ENCODE measurements at regions not wholly inside any gene's neighbourhood (a gene's known extent, or its start where the extent isn't known, plus 50 kb on each side); places are given as distances from the start of the nearest gene placed in this dataset.

DNA sequence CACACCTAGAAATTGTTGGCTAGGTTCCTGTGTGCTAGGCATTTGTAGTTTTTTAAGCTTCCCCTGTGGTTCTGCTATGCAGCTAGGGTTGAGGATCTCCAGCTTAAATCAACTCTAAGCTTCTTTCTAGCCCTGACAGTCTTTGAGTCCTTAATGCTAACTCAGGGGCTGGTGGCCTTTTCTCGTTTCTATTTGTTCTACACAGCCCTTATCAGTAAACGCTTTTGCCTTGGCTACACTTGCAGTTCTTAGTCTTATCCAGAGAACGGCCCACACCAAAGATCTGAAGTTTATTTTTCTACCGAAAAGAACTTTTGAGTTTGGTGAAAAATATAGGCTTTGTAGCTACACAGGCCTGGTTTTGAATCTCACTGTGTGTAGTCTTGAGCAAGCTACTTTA is 212.0 kb downstream of the DHX15 start (continued):
- TF ChIP-seq, protein P1, sequence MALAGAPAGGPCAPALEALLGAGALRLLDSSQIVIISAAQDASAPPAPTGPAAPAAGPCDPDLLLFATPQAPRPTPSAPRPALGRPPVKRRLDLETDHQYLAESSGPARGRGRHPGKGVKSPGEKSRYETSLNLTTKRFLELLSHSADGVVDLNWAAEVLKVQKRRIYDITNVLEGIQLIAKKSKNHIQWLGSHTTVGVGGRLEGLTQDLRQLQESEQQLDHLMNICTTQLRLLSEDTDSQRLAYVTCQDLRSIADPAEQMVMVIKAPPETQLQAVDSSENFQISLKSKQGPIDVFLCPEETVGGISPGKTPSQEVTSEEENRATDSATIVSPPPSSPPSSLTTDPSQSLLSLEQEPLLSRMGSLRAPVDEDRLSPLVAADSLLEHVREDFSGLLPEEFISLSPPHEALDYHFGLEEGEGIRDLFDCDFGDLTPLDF (CRISPR knock-in tag; IDR thresholded peaks at IDR 0.05): no peak

DNA sequence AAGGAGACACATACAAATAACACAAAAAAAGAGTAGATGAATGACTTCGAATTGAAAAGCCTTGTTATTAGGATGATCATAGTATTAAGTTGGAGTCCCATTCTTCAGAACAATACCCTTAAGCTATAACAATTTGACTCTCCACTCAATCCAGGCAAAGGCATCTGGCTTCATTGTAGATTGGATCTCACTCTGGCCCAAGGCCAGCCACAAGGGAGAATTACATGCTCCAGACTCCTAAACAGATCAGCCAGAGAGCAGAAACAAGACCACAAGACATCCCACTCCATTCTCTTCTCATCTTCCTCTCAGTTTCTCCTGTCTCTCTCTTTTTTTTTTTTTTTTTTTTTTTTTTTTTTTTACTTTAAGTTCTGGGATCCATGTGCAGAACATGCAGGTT is 213.9 kb downstream of the DHX15 start:
- H3K4me1 Mint-ChIP-seq: no peaks in the 10 kb centered on the region
- H3K27me3 Mint-ChIP-seq (ENCODE audit: low read depth): peaks cover 90% of the 10 kb centered on the region
- ATAC-seq (no peak), DNase-seq (ENCODE audit: low spot score) (no peak)
- no peak overlapping the region for H3K27ac Mint-ChIP-seq
- ChIA-PET POLR2A (no interaction called here), CTCF (interaction anchor here (1.4 kb wide), 1 partner anchor 21 kb away, joined by 3 read pairs; no protein-coding TSS in a partner anchor)
- TF ChIP-seq NFATC4 (CRISPR knock-in tag; IDR thresholded peaks at IDR 0.05): no peak
- no peak for TF ChIP-seq ZBTB21 (CRISPR knock-in tag; IDR thresholded peaks at IDR 0.05; ENCODE audit: borderline replicate concordance)
- TF ChIP-seq, protein P2, sequence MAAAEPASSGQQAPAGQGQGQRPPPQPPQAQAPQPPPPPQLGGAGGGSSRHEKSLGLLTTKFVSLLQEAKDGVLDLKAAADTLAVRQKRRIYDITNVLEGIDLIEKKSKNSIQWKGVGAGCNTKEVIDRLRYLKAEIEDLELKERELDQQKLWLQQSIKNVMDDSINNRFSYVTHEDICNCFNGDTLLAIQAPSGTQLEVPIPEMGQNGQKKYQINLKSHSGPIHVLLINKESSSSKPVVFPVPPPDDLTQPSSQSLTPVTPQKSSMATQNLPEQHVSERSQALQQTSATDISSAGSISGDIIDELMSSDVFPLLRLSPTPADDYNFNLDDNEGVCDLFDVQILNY (CRISPR knock-in tag; IDR thresholded peaks at IDR 0.05): no peak
- TF ChIP-seq, protein P3, sequence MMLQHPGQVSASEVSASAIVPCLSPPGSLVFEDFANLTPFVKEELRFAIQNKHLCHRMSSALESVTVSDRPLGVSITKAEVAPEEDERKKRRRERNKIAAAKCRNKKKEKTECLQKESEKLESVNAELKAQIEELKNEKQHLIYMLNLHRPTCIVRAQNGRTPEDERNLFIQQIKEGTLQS (CRISPR knock-in tag; conservative IDR thresholded peaks at IDR 0.05): no peak
- no peak for TF ChIP-seq ELF4 (CRISPR knock-in tag; IDR thresholded peaks at IDR 0.05; ENCODE audit: low read depth)
- TF ChIP-seq, protein P4, sequence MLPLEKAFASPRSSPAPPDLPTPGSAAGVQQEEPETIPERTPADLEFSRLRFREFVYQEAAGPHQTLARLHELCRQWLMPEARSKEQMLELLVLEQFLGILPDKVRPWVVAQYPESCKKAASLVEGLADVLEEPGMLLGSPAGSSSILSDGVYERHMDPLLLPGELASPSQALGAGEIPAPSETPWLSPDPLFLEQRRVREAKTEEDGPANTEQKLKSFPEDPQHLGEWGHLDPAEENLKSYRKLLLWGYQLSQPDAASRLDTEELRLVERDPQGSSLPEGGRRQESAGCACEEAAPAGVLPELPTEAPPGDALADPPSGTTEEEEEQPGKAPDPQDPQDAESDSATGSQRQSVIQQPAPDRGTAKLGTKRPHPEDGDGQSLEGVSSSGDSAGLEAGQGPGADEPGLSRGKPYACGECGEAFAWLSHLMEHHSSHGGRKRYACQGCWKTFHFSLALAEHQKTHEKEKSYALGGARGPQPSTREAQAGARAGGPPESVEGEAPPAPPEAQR (CRISPR knock-in tag; IDR thresholded peaks at IDR 0.05): no peak
- no peak for TF ChIP-seq ZNF396 (CRISPR knock-in tag; IDR thresholded peaks at IDR 0.05; ENCODE audit: borderline replicate concordance)
- TF ChIP-seq, protein P5, sequence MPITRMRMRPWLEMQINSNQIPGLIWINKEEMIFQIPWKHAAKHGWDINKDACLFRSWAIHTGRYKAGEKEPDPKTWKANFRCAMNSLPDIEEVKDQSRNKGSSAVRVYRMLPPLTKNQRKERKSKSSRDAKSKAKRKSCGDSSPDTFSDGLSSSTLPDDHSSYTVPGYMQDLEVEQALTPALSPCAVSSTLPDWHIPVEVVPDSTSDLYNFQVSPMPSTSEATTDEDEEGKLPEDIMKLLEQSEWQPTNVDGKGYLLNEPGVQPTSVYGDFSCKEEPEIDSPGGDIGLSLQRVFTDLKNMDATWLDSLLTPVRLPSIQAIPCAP (CRISPR knock-in tag; IDR thresholded peaks at IDR 0.05): no peak
- no peak for TF ChIP-seq JAZF1 (CRISPR knock-in tag; IDR thresholded peaks at IDR 0.05)
- TF ChIP-seq, protein P6, sequence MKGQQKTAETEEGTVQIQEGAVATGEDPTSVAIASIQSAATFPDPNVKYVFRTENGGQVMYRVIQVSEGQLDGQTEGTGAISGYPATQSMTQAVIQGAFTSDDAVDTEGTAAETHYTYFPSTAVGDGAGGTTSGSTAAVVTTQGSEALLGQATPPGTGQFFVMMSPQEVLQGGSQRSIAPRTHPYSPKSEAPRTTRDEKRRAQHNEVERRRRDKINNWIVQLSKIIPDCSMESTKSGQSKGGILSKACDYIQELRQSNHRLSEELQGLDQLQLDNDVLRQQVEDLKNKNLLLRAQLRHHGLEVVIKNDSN (CRISPR knock-in tag; IDR thresholded peaks at IDR 0.05): no peak
- TF ChIP-seq, protein P7, sequence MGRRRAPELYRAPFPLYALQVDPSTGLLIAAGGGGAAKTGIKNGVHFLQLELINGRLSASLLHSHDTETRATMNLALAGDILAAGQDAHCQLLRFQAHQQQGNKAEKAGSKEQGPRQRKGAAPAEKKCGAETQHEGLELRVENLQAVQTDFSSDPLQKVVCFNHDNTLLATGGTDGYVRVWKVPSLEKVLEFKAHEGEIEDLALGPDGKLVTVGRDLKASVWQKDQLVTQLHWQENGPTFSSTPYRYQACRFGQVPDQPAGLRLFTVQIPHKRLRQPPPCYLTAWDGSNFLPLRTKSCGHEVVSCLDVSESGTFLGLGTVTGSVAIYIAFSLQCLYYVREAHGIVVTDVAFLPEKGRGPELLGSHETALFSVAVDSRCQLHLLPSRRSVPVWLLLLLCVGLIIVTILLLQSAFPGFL (CRISPR knock-in tag; IDR thresholded peaks at IDR 0.05; ENCODE audit: borderline replicate concordance): no peak
- TF ChIP-seq NR1H2 (CRISPR knock-in tag; IDR thresholded peaks at IDR 0.05): no peak
- TF ChIP-seq IRF2 (CRISPR knock-in tag; IDR thresholded peaks at IDR 0.05; ENCODE audit: borderline replicate concordance, low read depth): no peak
- no peak for TF ChIP-seq TEAD1 (CRISPR knock-in tag; IDR thresholded peaks at IDR 0.05)
- no peak for TF ChIP-seq SMAD4 (CRISPR knock-in tag; IDR thresholded peaks at IDR 0.05)
- TF ChIP-seq, protein P8, sequence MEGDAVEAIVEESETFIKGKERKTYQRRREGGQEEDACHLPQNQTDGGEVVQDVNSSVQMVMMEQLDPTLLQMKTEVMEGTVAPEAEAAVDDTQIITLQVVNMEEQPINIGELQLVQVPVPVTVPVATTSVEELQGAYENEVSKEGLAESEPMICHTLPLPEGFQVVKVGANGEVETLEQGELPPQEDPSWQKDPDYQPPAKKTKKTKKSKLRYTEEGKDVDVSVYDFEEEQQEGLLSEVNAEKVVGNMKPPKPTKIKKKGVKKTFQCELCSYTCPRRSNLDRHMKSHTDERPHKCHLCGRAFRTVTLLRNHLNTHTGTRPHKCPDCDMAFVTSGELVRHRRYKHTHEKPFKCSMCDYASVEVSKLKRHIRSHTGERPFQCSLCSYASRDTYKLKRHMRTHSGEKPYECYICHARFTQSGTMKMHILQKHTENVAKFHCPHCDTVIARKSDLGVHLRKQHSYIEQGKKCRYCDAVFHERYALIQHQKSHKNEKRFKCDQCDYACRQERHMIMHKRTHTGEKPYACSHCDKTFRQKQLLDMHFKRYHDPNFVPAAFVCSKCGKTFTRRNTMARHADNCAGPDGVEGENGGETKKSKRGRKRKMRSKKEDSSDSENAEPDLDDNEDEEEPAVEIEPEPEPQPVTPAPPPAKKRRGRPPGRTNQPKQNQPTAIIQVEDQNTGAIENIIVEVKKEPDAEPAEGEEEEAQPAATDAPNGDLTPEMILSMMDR (IDR thresholded peaks at IDR 0.05): no peak
- TF ChIP-seq FOXJ3 (CRISPR knock-in tag; IDR thresholded peaks at IDR 0.05; ENCODE audit: borderline replicate concordance): no peak
- no peak for TF ChIP-seq RORB (CRISPR knock-in tag; IDR thresholded peaks at IDR 0.05)
- TF ChIP-seq OVOL2 (CRISPR knock-in tag; IDR thresholded peaks at IDR 0.05; ENCODE audit: borderline replicate concordance): no peak
- TF ChIP-seq, protein P9, sequence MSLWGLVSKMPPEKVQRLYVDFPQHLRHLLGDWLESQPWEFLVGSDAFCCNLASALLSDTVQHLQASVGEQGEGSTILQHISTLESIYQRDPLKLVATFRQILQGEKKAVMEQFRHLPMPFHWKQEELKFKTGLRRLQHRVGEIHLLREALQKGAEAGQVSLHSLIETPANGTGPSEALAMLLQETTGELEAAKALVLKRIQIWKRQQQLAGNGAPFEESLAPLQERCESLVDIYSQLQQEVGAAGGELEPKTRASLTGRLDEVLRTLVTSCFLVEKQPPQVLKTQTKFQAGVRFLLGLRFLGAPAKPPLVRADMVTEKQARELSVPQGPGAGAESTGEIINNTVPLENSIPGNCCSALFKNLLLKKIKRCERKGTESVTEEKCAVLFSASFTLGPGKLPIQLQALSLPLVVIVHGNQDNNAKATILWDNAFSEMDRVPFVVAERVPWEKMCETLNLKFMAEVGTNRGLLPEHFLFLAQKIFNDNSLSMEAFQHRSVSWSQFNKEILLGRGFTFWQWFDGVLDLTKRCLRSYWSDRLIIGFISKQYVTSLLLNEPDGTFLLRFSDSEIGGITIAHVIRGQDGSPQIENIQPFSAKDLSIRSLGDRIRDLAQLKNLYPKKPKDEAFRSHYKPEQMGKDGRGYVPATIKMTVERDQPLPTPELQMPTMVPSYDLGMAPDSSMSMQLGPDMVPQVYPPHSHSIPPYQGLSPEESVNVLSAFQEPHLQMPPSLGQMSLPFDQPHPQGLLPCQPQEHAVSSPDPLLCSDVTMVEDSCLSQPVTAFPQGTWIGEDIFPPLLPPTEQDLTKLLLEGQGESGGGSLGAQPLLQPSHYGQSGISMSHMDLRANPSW (CRISPR knock-in tag; conservative IDR thresholded peaks at IDR 0.05; ENCODE audit: low read depth): no peak
- H3K9me3 Mint-ChIP-seq: peaks cover 6% of the 10 kb centered on the region; the same call in 1 of the 2 replicates
- H3K4me3 Mint-ChIP-seq: no peak overlapping the region
- H3K36me3 Mint-ChIP-seq: no peaks in the 10 kb centered on the region
